Spleen (tissue), 7 donors: ENCODE measurements at regions not wholly inside any gene's neighbourhood (a gene's known extent, or its start where the extent isn't known, plus 50 kb on each side); places are given as distances from the start of the nearest gene placed in this dataset.

Experiments used
- CTCF ChIP-seq, 11 experiments: fragments of 200-600 bp in 7 of 11; fragments of 450-650 bp in 4 of 11; sonication (generic) in 4 of 11; IDR thresholded peaks in 8 of 11; conservative IDR thresholded peaks in 3 of 11; 1 replicate in 7 of 11; 2 replicates in 4 of 11; pipeline versions ENCODE4 v1.4.0 to v1.8.0; 2016 to 2021; ENCODE audit warnings: antibody characterized with exemption in 11 of 11, inconsistent platforms in 4 of 11, mild to moderate bottlenecking in 1 of 11
- POLR2A ChIP-seq, 3 donors: fragments of 450-650 bp; IDR thresholded peaks; one replicate each; pipeline ENCODE4 v1.5.1; 2017; ENCODE audit warnings: antibody characterized with exemption in 3 of 3, mild to moderate bottlenecking in 1 of 3
- donor health status: DM: no; HTN: no; CAD: no; lungs with moderate emphysema.
- donor health status: DM: no; HTN: no; CAD: no.
- donor health status: DM: no; HTN: no; CAD: no.

DNA sequence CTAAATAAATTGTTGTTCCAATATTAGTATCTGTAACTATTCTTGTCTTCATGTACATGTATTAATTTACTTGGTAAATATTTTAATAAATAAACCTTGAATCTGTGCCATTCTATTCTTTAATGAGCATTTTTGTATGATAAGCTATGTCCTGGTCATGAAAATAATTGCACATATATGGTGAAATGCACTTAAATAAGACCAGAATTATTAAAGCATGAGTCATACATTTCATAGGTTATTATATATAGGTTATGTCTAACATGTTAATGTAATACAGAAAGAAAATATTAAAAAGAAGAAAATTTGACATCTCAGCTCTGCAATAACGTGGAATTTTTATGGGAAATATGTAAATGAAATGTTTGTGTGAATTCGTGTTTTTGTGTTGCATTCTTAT is 1168.1 kb downstream of the TAF11L14 start:
- TF ChIP-seq CTCF (IDR thresholded peaks at IDR 0.05 in 8 of 11, conservative IDR thresholded peaks at IDR 0.05 in 3 of 11) = no peak
- no peak for TF ChIP-seq POLR2A (IDR thresholded peaks at IDR 0.05)
